RWPE1 (cell line): ENCODE measurements at regions not wholly inside any gene's neighbourhood (a gene's known extent, or its start where the extent isn't known, plus 50 kb on each side); places are given as distances from the start of the nearest gene placed in this dataset.

Experiments
- CTCF ChIA-PET: fragments of 350-600 bp; sonication (Branson Sonifier 250); formaldehyde crosslinking; extraction: SDS; loops from one replicate; lab custom pipeline; 2021; lab: Yijun Ruan, JAX
- POLR2A ChIA-PET: fragments of 400-600 bp; formaldehyde crosslinking; extraction: SDS; loops from one replicate; lab custom pipeline; 2020; ENCODE audit warnings: antibody characterized with exemption; ENCODE audit not compliant: low non-redundant PET; lab: Yijun Ruan, JAX
- DNase-seq: peaks from one replicate; pipeline ENCODE4 v3.0.0; 2012; ENCODE audit warnings: low spot score
- H3K27ac ChIP-seq: fragments of 450-650 bp; 2 replicates; pipeline ENCODE4 v1.5.1; 2017
- TF ChIP-seq, protein P1 (sequence below): fragments of 450-650 bp; conservative IDR thresholded peaks from 2 replicates; pipeline ENCODE4 v1.5.1; 2017; ENCODE audit warnings: low read depth, mild to moderate bottlenecking

GRCh38 chr21:16402752-16403151, 673.0 kb downstream of the USP25 start:
- CTCF ChIA-PET: interaction anchor here (0.7 kb wide), 1 partner anchor 15 kb away, joined by 6 read pairs; no protein-coding TSS in a partner anchor
- POLR2A ChIA-PET: no interaction called here
- TF ChIP-seq, protein P1, sequence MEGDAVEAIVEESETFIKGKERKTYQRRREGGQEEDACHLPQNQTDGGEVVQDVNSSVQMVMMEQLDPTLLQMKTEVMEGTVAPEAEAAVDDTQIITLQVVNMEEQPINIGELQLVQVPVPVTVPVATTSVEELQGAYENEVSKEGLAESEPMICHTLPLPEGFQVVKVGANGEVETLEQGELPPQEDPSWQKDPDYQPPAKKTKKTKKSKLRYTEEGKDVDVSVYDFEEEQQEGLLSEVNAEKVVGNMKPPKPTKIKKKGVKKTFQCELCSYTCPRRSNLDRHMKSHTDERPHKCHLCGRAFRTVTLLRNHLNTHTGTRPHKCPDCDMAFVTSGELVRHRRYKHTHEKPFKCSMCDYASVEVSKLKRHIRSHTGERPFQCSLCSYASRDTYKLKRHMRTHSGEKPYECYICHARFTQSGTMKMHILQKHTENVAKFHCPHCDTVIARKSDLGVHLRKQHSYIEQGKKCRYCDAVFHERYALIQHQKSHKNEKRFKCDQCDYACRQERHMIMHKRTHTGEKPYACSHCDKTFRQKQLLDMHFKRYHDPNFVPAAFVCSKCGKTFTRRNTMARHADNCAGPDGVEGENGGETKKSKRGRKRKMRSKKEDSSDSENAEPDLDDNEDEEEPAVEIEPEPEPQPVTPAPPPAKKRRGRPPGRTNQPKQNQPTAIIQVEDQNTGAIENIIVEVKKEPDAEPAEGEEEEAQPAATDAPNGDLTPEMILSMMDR: no peak

GRCh38 chr21:16404776-16405175, 675.0 kb downstream of the USP25 start:
- ChIA-PET CTCF (interaction anchor here (0.6 kb wide), 1 partner anchor 776 kb away, joined by 3 read pairs; no protein-coding TSS in a partner anchor), POLR2A (no interaction called here)
- no peak overlapping the region for H3K27ac ChIP-seq
- TF ChIP-seq, protein P1: no peak
- no peak for DNase-seq

More at GRCh38 chr21:16402752-16403151, 673.0 kb downstream of the USP25 start:
- no peak for DNase-seq
- H3K27ac ChIP-seq: no peak overlapping the region

DNA sequence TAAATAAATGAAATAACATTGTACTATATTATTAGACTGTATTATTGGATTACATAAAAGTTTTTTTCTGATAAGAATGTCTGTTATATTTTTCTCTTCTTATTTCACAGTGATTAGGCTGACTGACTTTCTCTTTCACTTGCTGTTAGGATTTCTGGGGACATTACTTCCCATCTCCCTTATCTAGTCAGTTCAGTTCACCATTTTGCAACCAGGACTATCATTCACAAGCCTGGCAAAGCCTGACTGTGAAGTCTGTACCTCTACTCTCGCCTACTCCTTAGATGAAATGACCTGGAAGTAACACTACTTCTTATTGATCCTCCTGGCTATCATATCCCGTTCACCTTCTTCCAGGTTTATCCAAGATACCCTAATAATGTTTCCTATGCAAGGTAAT, 676.6 kb downstream of the USP25 start:
- TF ChIP-seq, protein P1: no peak
- CTCF ChIA-PET: no interaction called here
- H3K27ac ChIP-seq: no peak overlapping the region
- DNase-seq: no peak
- POLR2A ChIA-PET: no interaction called here

DNA sequence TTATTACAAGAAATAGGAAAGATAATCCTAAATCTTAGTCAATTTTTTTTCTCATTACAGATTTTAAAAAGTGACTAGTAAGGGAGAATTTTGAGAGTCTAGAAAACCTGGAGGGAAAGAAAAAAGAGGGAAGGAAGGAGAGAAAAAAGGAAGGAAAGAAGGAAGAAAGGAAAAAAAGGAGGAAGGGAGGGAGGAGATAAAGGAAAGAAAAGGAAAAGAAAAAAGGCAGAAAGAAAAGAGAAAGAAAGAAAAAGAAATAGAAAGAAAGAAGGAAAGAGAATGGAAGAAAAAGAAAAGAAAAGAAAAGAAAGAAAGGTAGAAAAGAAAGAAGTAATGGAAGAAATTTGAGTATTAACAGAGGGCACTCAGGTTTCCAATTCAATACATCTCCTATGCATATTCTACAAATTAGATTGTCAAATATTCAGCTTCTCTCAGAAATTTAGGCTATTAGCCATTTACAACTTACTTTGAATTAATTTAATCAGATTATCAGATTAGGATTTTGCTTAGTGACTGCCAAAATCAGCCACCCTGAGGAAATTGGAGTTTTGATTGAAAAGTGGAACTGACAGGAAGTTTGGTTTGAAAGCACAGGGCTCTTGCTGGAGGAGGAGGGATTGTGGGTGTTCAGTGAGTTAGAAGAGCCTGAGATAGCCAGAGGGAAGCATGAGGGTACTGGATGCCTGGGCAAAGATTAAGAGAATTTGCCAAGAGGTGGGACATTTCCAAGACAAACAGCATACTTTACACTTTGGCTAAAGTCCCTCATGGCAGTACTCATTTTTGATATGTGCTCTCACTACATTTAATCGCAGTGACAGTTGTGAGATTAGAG, 677.8 kb downstream of the USP25 start:
- no peak overlapping the region for H3K27ac ChIP-seq
- TF ChIP-seq, protein P1: no peak
- DNase-seq: no peak
- ChIA-PET CTCF (no interaction called here), POLR2A (no interaction called here)

DNA sequence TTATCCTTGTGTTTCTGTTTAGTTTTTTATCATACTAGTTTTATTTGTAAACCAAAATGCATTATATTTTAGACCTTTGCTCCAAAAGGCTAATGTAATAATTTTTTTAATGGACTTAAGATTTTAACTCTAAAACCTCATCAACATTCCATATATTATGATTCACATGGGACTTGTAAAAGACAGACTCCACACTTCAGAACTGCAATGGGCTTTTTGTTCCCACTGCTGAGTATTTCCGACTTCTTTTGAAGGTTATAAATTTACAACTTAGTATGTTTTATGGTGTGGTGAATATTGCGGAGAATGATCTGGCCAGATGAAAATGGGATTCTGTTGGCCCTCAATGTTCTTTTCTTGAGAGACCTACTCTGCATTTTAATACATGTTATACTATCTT, 678.5 kb downstream of the USP25 start:
- ChIA-PET CTCF (no interaction called here), POLR2A (no interaction called here)
- TF ChIP-seq, protein P1: no peak
- no peak for DNase-seq
- no peak overlapping the region for H3K27ac ChIP-seq

- DNase-seq: no peak
- ChIA-PET CTCF (no interaction called here), POLR2A (no interaction called here)
- TF ChIP-seq, protein P1: no peak
- H3K27ac ChIP-seq: no peak overlapping the region
Measured at GRCh38 chr21:16409352-16409751, 679.6 kb downstream of the USP25 start.
